Testis (tissue), 2 donors: ENCODE measurements at regions not wholly inside any gene's neighbourhood (a gene's known extent, or its start where the extent isn't known, plus 50 kb on each side); places are given as distances from the start of the nearest gene placed in this dataset.
A peak's percentile ranks its signal among the peaks of the same experiment; 100 is the strongest.

Experiments
- DNase-seq: peaks from one replicate; pipeline ENCODE4 v3.0.0-alpha.2; 2019
- H3K27ac ChIP-seq, 2 donors: fragments of 200-600 bp; sonication (generic); one replicate each; pipeline ENCODE4 v1.5.1; 2019
- H3K27me3 ChIP-seq: fragments of 200-600 bp; sonication (generic); one replicate; pipeline ENCODE4 v1.5.1; 2019
- H3K36me3 ChIP-seq: fragments of 200-600 bp; sonication (generic); one replicate; pipeline ENCODE4 v1.5.1; 2017; ENCODE audit warnings: low read depth; ENCODE audit errors: missing control alignments
- H3K4me1 ChIP-seq: fragments of 200-600 bp; sonication (generic); one replicate; pipeline ENCODE4 v1.5.1; 2019
- H3K4me3 ChIP-seq, 2 donors: fragments of 200-600 bp; sonication (generic); one replicate each; pipeline ENCODE4 v1.5.1; 2017 to 2019
- H3K9me3 ChIP-seq: fragments of 200-600 bp; sonication (generic); one replicate; pipeline ENCODE4 v1.5.1; 2017
- POLR2A ChIP-seq: fragments of 450-650 bp; IDR thresholded peaks from one replicate; pipeline ENCODE4 v1.6.1; 2017; ENCODE audit warnings: antibody characterized with exemption, mild to moderate bottlenecking, moderate library complexity
- WGBS, 2 donors: methylation state at CpG; one replicate each; pipeline ENCODE4 v1.1.5; 2018; 5-methylcytosine and 5-hydroxymethylcytosine counted together
- intact Hi-C: fragments of 100-400 bp; cut with DNase I; formaldehyde crosslinking; loops from one replicate; pipeline ENCODE4 v1.15.1; 2023; ENCODE audit warnings: low total_unique reads
- TF ChIP-seq, protein P1 (sequence below), 3 experiments: fragments of 450-650 bp in 2 of 3; fragments of 200-600 bp in 1 of 3; sonication (generic) in 1 of 3; IDR thresholded peaks; one replicate each; pipeline ENCODE4 v1.5.1; 2016 to 2019; ENCODE audit warnings: antibody characterized with exemption in 3 of 3, mild to moderate bottlenecking in 2 of 3, moderate library complexity in 1 of 3

DNA sequence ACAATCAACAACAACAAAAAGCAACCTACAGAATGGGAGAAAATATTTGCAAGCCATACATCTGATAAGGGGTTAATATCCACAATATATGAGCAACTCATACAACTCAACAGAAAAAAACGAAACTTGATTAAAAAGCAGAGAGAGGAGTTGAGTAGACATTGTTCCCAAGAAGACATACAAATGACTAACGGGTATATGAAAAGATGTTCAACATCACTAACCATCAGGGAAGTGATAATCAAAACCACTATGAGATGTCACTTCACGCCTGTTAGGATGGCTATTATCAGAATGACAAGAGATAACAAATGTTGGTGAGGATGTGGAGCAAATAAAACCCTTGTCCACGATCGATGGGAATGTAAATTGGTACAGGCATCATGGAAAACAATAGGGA lies 145.9 kb downstream of the NRN1 start:
- no peaks in the 10 kb centered on the region for H3K4me1 ChIP-seq
- no peaks in the 10 kb centered on the region for H3K27me3 ChIP-seq
- DNase-seq: no peak
- no peak overlapping the region for H3K27ac ChIP-seq
- H3K36me3 ChIP-seq: no peaks in the 10 kb centered on the region
- no peaks in the 10 kb centered on the region for H3K9me3 ChIP-seq
- intact Hi-C loops: no loop called here
- H3K4me3 ChIP-seq: no peak overlapping the region
- WGBS, 2 donors: 85 to 90% methylated on average over 5 of the region's 5 CpGs
- TF ChIP-seq POLR2A: no peak
- TF ChIP-seq, protein P1, sequence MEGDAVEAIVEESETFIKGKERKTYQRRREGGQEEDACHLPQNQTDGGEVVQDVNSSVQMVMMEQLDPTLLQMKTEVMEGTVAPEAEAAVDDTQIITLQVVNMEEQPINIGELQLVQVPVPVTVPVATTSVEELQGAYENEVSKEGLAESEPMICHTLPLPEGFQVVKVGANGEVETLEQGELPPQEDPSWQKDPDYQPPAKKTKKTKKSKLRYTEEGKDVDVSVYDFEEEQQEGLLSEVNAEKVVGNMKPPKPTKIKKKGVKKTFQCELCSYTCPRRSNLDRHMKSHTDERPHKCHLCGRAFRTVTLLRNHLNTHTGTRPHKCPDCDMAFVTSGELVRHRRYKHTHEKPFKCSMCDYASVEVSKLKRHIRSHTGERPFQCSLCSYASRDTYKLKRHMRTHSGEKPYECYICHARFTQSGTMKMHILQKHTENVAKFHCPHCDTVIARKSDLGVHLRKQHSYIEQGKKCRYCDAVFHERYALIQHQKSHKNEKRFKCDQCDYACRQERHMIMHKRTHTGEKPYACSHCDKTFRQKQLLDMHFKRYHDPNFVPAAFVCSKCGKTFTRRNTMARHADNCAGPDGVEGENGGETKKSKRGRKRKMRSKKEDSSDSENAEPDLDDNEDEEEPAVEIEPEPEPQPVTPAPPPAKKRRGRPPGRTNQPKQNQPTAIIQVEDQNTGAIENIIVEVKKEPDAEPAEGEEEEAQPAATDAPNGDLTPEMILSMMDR (IDR thresholded peaks at IDR 0.05): no peak

DNA sequence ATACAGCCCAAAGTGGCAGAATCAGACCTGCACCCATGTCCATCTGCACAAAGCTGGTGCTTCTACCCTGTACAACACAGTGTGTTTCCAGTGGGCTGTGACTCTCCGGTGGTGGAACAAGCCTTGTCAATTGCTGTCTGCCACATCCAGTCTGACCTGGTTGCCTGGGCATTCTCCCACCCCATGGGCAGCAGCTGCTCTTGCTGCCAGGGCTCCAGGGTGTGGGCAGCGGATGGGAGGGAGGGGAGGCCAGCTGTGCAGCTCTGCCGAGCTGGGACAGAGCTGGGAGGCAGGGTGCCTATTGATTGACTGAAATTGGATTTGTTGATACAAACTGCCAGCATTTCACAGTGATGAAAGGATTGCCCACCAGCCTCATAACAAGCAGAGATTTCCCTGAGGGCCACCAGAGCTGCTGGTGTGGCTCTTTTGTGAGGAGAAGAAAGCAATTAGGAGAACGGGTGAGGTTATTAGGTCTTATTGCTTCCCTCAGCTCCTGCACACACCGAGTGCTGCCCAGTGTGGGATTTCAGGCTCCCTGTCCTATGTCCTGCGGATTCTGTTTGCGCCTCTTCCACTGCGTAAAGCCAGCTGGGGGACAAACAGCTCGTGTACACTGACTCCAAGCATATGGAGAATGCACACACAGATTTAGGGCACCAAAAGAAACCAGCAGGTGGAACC lies 150.8 kb downstream of the NRN1 start:
- intact Hi-C loops: no loop called here
- Histone ChIP-seq H3K36me3 (no peaks in the 10 kb centered on the region), H3K4me3 (no peak overlapping the region), H3K27ac (no peak overlapping the region), H3K9me3 (no peaks in the 10 kb centered on the region), H3K27me3 (no peaks in the 10 kb centered on the region), H3K4me1 (no peaks in the 10 kb centered on the region)
- DNase-seq: no peak
- 76 to 85% methylated on average over 9 of the region's 9 CpGs for WGBS, 2 donors
- TF ChIP-seq POLR2A: no peak
- TF ChIP-seq, protein P1 (IDR thresholded peaks at IDR 0.05): no peak

DNA sequence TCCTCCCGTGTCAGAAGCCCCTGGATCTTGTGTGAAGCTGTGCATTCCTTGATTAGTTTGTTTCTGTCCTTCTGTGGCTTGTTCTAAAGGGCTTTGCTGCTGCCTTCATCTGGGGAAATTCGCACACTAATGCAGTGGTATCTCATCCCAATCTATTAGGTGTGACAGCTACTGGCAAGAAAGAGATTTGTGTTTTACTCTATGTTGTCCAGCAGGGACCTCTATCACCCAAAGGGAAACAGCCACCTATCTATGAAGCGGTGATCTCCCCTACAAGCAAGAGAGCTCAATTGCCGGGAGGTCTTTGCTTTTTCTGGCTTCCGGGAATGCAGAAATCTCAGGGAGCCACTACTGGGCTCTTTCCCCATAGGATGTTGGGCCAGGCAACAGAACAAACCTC lies 151.8 kb downstream of the NRN1 start:
- 76 to 90% methylated on average over 2 to 5 of the region's 5 CpGs for WGBS, 2 donors
- TF ChIP-seq, protein P1 (IDR thresholded peaks at IDR 0.05): no peak
- no peak for TF ChIP-seq POLR2A
- H3K36me3 ChIP-seq: no peaks in the 10 kb centered on the region

DNA sequence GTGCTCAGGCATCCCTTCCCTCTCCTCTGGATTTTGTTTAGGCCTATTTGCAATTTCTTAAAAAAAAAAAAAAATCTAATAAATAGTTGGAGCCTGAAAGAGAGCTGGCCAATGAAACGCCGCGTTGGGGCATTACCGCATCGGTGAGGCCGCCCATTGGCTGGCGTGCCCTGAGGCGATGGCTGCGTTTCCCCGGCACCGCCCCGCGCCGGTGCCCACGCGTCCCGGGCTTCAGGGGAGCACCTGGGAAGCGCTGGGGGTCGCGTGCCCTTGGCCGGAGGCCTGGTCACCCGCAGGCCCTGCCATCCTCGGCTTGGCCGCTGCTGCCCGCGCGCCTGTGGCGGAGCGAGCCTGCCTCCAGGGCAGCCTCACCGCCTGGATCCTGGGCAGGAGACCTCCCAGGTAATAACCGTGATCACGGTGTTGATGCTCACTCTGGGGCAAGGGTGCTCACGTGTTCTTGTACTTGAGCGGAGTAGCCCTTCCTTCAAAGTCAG lies 155.4 kb downstream of the NRN1 start:
- intact Hi-C loops: no loop called here

More for the DNA sequence above, 151.8 kb downstream of the NRN1 start:
- DNase-seq: no peak
- no peak overlapping the region for H3K27ac ChIP-seq
- intact Hi-C loops: no loop called here
- H3K4me1 ChIP-seq: no peaks in the 10 kb centered on the region
- H3K4me3 ChIP-seq: no peak overlapping the region
- H3K9me3 ChIP-seq: no peaks in the 10 kb centered on the region
- H3K27me3 ChIP-seq: no peaks in the 10 kb centered on the region

More for the DNA sequence above, 155.4 kb downstream of the NRN1 start:
- H3K27me3 ChIP-seq: no peaks in the 10 kb centered on the region
- WGBS, 2 donors: 3 to 4% methylated on average over 20 to 34 of the region's 34 CpGs
- H3K4me1 ChIP-seq: no peaks in the 10 kb centered on the region
- H3K36me3 ChIP-seq: no peaks in the 10 kb centered on the region
- DNase-seq: peak; percentile 88
- H3K4me3 ChIP-seq: peak overlapping the region; percentile 31 to 60
- no peak overlapping the region for H3K27ac ChIP-seq
- no peaks in the 10 kb centered on the region for H3K9me3 ChIP-seq
- TF ChIP-seq, protein P1 (IDR thresholded peaks at IDR 0.05): no peak
- no peak for TF ChIP-seq POLR2A
